Transverse colon (tissue), 3 donors: ENCODE measurements at regions not wholly inside any gene's neighbourhood (a gene's known extent, or its start where the extent isn't known, plus 50 kb on each side); places are given as distances from the start of the nearest gene placed in this dataset.

Source experiments
- CTCF ChIP-seq, 5 experiments: fragments of 200-600 bp in 3 of 5; fragments of 450-650 bp in 2 of 5; sonication (generic) in 3 of 5; IDR thresholded peaks; 1 replicate in 2 of 5; 2 replicates in 3 of 5; pipeline ENCODE4 v1.5.1; 2016 to 2017; ENCODE audit warnings: antibody characterized with exemption in 5 of 5, inconsistent platforms in 3 of 5, mild to moderate bottlenecking in 2 of 5, moderate library complexity in 1 of 5
- POLR2A ChIP-seq: fragments of 450-650 bp; IDR thresholded peaks from one replicate; pipeline ENCODE4 v1.6.1; 2016; ENCODE audit warnings: antibody characterized with exemption, mild to moderate bottlenecking, moderate library complexity

- TF ChIP-seq POLR2A (no peak), CTCF (IDR thresholded peaks at IDR 0.05) (no peak)
Observed at GRCh38 chr2:21754164-21754788, 630.5 kb downstream of the TDRD15 start.
